ENCODE measurements at regions not wholly inside any gene's neighbourhood (a gene's known extent, or its start where the extent isn't known, plus 50 kb on each side); places are given as distances from the start of the nearest gene placed in this dataset.

DNA sequence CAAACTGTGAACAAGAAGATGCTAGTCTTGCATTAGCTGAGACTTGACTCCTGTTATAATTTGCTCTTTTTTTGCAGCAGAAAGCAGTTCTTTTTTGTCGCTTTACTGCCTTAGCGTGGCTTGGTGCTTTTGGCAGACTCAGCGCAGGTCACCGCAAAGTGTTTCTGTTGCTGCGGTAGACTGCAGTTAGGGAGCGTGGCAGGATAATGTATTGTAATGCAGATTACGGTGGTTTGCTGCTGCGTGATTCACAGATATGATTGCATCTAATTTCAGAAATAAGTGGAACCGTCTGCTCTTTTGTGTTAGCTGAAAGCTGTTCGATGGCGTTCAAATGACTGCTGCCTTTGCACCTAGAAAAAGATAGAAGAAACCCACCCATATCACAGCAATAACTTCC lies 131.6 kb upstream of the SATB2 start:
- no peak overlapping the region for H3K4ac ChIP-seq (ENCODE audit: low read depth, low read length)
- WGBS (ENCODE audit: extremely low coverage, insufficient read length, low lambda C conversion rate) = no CpG with 5 or more reads among the region's 11 CpGs
- no peak overlapping the region for H3K4me3 Mint-ChIP-seq

More for the DNA sequence above, 131.6 kb upstream of the SATB2 start:
- Histone ChIP-seq H4K5ac (ENCODE audit: insufficient read length, low read depth, low read length) (no peak overlapping the region), H3K23ac (ENCODE audit: insufficient read length, low read depth, low read length) (no peak overlapping the region), H3K4me2 (ENCODE audit: insufficient read depth, insufficient read length, low read length) (no peak overlapping the region), H3K4me1 (ENCODE audit: insufficient read depth, low read length) (peaks cover 3% of the 10 kb centered on the region), H3K23me2 (ENCODE audit: insufficient read length, low read depth, low read length, poor library complexity, severe bottlenecking) (no peaks in the 10 kb centered on the region), H2BK15ac (ENCODE audit: low read depth, low read length) (no peak overlapping the region), H3K27ac (ENCODE audit: insufficient read length, low read depth, low read length) (no peak overlapping the region), H4K20me1 (ENCODE audit: control insufficient read depth, insufficient read depth, insufficient read length) (no peaks in the 10 kb centered on the region), H3K14ac (ENCODE audit: insufficient read depth, low read length) (no peak overlapping the region), H3K18ac (ENCODE audit: insufficient read length, low read depth, low read length) (no peak overlapping the region), H2BK5ac (ENCODE audit: insufficient read length, low read length) (no peak overlapping the region), H2BK12ac (ENCODE audit: insufficient read length, low read depth, low read length) (no peak overlapping the region), H3K9me3 (ENCODE audit: control insufficient read depth, low read depth, low read length) (no peaks in the 10 kb centered on the region), H4K91ac (ENCODE audit: insufficient read length, low read depth, low read length) (no peak overlapping the region), H3K9ac (ENCODE audit: extremely low read depth, insufficient read length, low read length) (no peak overlapping the region), H3K56ac (ENCODE audit: insufficient read length, low read depth, low read length) (no peak overlapping the region), H3K27me3 (ENCODE audit: insufficient read depth, low read length) (no peaks in the 10 kb centered on the region), H2AFZ (ENCODE audit: low read length) (no peak overlapping the region), H3K79me1 (ENCODE audit: insufficient read depth, low read depth, low read length, poor library complexity, severe bottlenecking) (no peaks in the 10 kb centered on the region), H3K79me2 (ENCODE audit: insufficient read depth, low read length) (no peaks in the 10 kb centered on the region), H2BK120ac (ENCODE audit: low read depth, low read length, poor library complexity, severe bottlenecking) (no peak overlapping the region), H2AK5ac (ENCODE audit: insufficient read length, low read length) (no peak overlapping the region), H3T11ph (ENCODE audit: low read length) (no peak overlapping the region), H2BK20ac (ENCODE audit: low read depth, low read length, poor library complexity, severe bottlenecking) (no peak overlapping the region), H4K8ac (replicated peaks; ENCODE audit: insufficient read length, low read depth, low read length) (no peak overlapping the region)
- H3K27ac Mint-ChIP-seq = no peak overlapping the region
- TF ChIP-seq, protein P1, sequence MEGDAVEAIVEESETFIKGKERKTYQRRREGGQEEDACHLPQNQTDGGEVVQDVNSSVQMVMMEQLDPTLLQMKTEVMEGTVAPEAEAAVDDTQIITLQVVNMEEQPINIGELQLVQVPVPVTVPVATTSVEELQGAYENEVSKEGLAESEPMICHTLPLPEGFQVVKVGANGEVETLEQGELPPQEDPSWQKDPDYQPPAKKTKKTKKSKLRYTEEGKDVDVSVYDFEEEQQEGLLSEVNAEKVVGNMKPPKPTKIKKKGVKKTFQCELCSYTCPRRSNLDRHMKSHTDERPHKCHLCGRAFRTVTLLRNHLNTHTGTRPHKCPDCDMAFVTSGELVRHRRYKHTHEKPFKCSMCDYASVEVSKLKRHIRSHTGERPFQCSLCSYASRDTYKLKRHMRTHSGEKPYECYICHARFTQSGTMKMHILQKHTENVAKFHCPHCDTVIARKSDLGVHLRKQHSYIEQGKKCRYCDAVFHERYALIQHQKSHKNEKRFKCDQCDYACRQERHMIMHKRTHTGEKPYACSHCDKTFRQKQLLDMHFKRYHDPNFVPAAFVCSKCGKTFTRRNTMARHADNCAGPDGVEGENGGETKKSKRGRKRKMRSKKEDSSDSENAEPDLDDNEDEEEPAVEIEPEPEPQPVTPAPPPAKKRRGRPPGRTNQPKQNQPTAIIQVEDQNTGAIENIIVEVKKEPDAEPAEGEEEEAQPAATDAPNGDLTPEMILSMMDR (conservative IDR thresholded peaks at IDR 0.05) = no peak
- H3K4me1 Mint-ChIP-seq = peaks cover 22 to 29% of the 10 kb centered on the region in 2 experiments
- no peaks in the 10 kb centered on the region for H3K9me3 Mint-ChIP-seq
- peaks cover 2% of the 10 kb centered on the region for H3K27me3 Mint-ChIP-seq (ENCODE audit: low read depth)
- H3K36me3 Mint-ChIP-seq (ENCODE audit: insufficient read depth in 1 of 3, low read depth in 3 of 3) = no peaks in the 10 kb centered on the region
- no peak for DNase-seq

All from H9 (cell line).